Right atrium auricular region (tissue), 2 donors: ENCODE measurements at regions not wholly inside any gene's neighbourhood (a gene's known extent, or its start where the extent isn't known, plus 50 kb on each side); places are given as distances from the start of the nearest gene placed in this dataset.

ENCODE experiments used
- DNase-seq: peaks from one replicate; pipeline ENCODE4 v3.0.0-alpha.2; 2019; ENCODE audit warnings: low spot score
- H3K27ac ChIP-seq, 2 donors: fragments of 200-600 bp; sonication (generic); 1 replicate in 1 of 2; 2 replicates in 1 of 2; pipeline ENCODE4 v1.5.1; 2016 to 2019
- H3K27me3 ChIP-seq, 2 donors: fragments of 200-600 bp; sonication (generic); one replicate each; pipeline versions ENCODE4 v1.5.1 to v1.6.0; 2017 to 2019
- H3K36me3 ChIP-seq: fragments of 200-600 bp; sonication (generic); one replicate; pipeline ENCODE4 v1.5.1; 2016
- H3K4me1 ChIP-seq, 2 donors: fragments of 200-600 bp; sonication (generic); one replicate each; pipeline versions ENCODE4 v1.5.1 to v1.6.0; 2017 to 2019
- H3K4me3 ChIP-seq, 2 donors: fragments of 200-600 bp; sonication (generic); 1 replicate in 1 of 2; 2 replicates in 1 of 2; pipeline ENCODE4 v1.5.1; 2017 to 2019; ENCODE audit warnings: mild to moderate bottlenecking in 1 of 2, moderate library complexity in 1 of 2
- H3K9me3 ChIP-seq, 2 donors: fragments of 200-600 bp; sonication (generic); one replicate each; pipeline ENCODE4 v1.5.1; 2019
- CTCF ChIP-seq, 2 donors: fragments of 200-600 bp; sonication (generic); IDR thresholded peaks; one replicate each; pipeline ENCODE4 v1.5.1; 2019; ENCODE audit warnings: antibody characterized with exemption in 2 of 2

GRCh38 chr20:19025430-19026120 is 186.9 kb upstream of the SLC24A3 start:
- H3K36me3 ChIP-seq, result no peaks in the 10 kb centered on the region
- no peak for DNase-seq
- H3K9me3 ChIP-seq, result no peaks in the 10 kb centered on the region
- H3K4me1 ChIP-seq, result peaks cover 0 to 15% of the 10 kb centered on the region in 2 donors
- H3K27ac ChIP-seq, result no peak overlapping the region
- no peak overlapping the region for H3K4me3 ChIP-seq
- no peak for TF ChIP-seq CTCF (IDR thresholded peaks at IDR 0.05)
- H3K27me3 ChIP-seq, result no peaks in the 10 kb centered on the region

- Histone ChIP-seq H3K36me3 (no peaks in the 10 kb centered on the region), H3K4me3 (no peak overlapping the region), H3K4me1 (peaks cover 0 to 15% of the 10 kb centered on the region in 2 donors), H3K27ac (no peak overlapping the region), H3K9me3 (no peaks in the 10 kb centered on the region), H3K27me3 (no peaks in the 10 kb centered on the region)
- no peak for DNase-seq
- no peak for TF ChIP-seq CTCF (IDR thresholded peaks at IDR 0.05)
These were observed 186.1 kb upstream of the SLC24A3 start for GRCh38 chr20:19026121-19026878.

GRCh38 chr20:19026901-19027644 is 185.4 kb upstream of the SLC24A3 start:
- Histone ChIP-seq H3K9me3 (no peaks in the 10 kb centered on the region), H3K27ac (no peak overlapping the region), H3K4me1 (peaks cover 0 to 15% of the 10 kb centered on the region in 2 donors), H3K36me3 (no peaks in the 10 kb centered on the region), H3K27me3 (no peaks in the 10 kb centered on the region), H3K4me3 (no peak overlapping the region)
- DNase-seq, result peak; percentile 51
- TF ChIP-seq CTCF (IDR thresholded peaks at IDR 0.05), result no peak

GRCh38 chr20:19027971-19028370 is 184.5 kb upstream of the SLC24A3 start:
- Histone ChIP-seq H3K27me3 (no peaks in the 10 kb centered on the region), H3K9me3 (no peaks in the 10 kb centered on the region)
- peak; percentile 34 for DNase-seq

GRCh38 chr20:19041787-19042186 is 170.7 kb upstream of the SLC24A3 start:
- H3K4me3 ChIP-seq, result no peak overlapping the region
- H3K27me3 ChIP-seq, result no peaks in the 10 kb centered on the region
- H3K36me3 ChIP-seq, result no peaks in the 10 kb centered on the region
- no peak for DNase-seq
- no peaks in the 10 kb centered on the region for H3K4me1 ChIP-seq
- no peak for TF ChIP-seq CTCF (IDR thresholded peaks at IDR 0.05)
- H3K27ac ChIP-seq, result no peak overlapping the region
- no peaks in the 10 kb centered on the region for H3K9me3 ChIP-seq

More at GRCh38 chr20:19027971-19028370, 184.5 kb upstream of the SLC24A3 start:
- Histone ChIP-seq H3K4me3 (no peak overlapping the region), H3K36me3 (no peaks in the 10 kb centered on the region), H3K4me1 (peaks cover 0 to 15% of the 10 kb centered on the region in 2 donors), H3K27ac (no peak overlapping the region)
- no peak for TF ChIP-seq CTCF (IDR thresholded peaks at IDR 0.05)
